ENCODE measurements at regions not wholly inside any gene's neighbourhood (a gene's known extent, or its start where the extent isn't known, plus 50 kb on each side); places are given as distances from the start of the nearest gene placed in this dataset.

GRCh38 chr3:69651765-69652164, 87.5 kb upstream of the MITF start:
- CTCF ChIA-PET = no interaction called here
- Histone ChIP-seq H3K9me3 (ENCODE audit: control insufficient read depth, insufficient read depth, low read length) (no peaks in the 10 kb centered on the region; the same call in 1 of the 2 replicates), H3K27me3 (ENCODE audit: control insufficient read depth, insufficient read depth, low read length) (no peaks in the 10 kb centered on the region), H3K27ac (ENCODE audit: low read depth, low read length) (no peak overlapping the region), H3K4me3 (ENCODE audit: low read depth, low read length) (no peak overlapping the region)
- TF ChIP-seq CTCF (IDR thresholded peaks at IDR 0.05; ENCODE audit: low read depth, low read length) = no peak
- no peak for DNase-seq (ENCODE audit: low read depth, low spot score)
- POLR2A ChIA-PET = no interaction called here

GRCh38 chr3:69650066-69650419, 89.2 kb upstream of the MITF start:
- Histone ChIP-seq H3K4me3 (ENCODE audit: low read depth, low read length) (no peak overlapping the region), H3K27ac (ENCODE audit: low read depth, low read length) (no peak overlapping the region), H3K9me3 (ENCODE audit: control insufficient read depth, insufficient read depth, low read length) (no peaks in the 10 kb centered on the region; the same call in 1 of the 2 replicates), H3K27me3 (ENCODE audit: control insufficient read depth, insufficient read depth, low read length) (no peaks in the 10 kb centered on the region)
- no peak for DNase-seq (ENCODE audit: low read depth, low spot score)
- ChIA-PET CTCF (interaction anchor here (0.6 kb wide), 2 partner anchors 143 to 565 kb away, joined by 6 read pairs; no protein-coding TSS in a partner anchor), POLR2A (no interaction called here)
- TF ChIP-seq CTCF (IDR thresholded peaks at IDR 0.05; ENCODE audit: low read depth, low read length) = no peak

- Histone ChIP-seq H3K4me3 (ENCODE audit: low read depth, low read length) (no peak overlapping the region), H3K27ac (ENCODE audit: low read depth, low read length) (no peak overlapping the region), H3K27me3 (ENCODE audit: control insufficient read depth, insufficient read depth, low read length) (no peaks in the 10 kb centered on the region), H3K9me3 (ENCODE audit: control insufficient read depth, insufficient read depth, low read length) (no peaks in the 10 kb centered on the region; the same call in 1 of the 2 replicates)
- DNase-seq (ENCODE audit: low read depth, low spot score) = no peak
- ChIA-PET POLR2A (no interaction called here), CTCF (interaction anchor here (0.6 kb wide), 2 partner anchors 143 to 565 kb away, joined by 6 read pairs; no protein-coding TSS in a partner anchor)
- no peak for TF ChIP-seq CTCF (IDR thresholded peaks at IDR 0.05; ENCODE audit: low read depth, low read length)
Measured at GRCh38 chr3:69649120-69650065, 89.9 kb upstream of the MITF start.

- CTCF ChIA-PET = no interaction called here
- POLR2A ChIA-PET = no interaction called here
- H3K27ac ChIP-seq (ENCODE audit: low read depth, low read length) = no peak overlapping the region
- H3K9me3 ChIP-seq (ENCODE audit: control insufficient read depth, insufficient read depth, low read length) = no peaks in the 10 kb centered on the region; the same call in 1 of the 2 replicates
- no peak for TF ChIP-seq CTCF (IDR thresholded peaks at IDR 0.05; ENCODE audit: low read depth, low read length)
- DNase-seq (ENCODE audit: low read depth, low spot score) = no peak
- no peak overlapping the region for H3K4me3 ChIP-seq (ENCODE audit: low read depth, low read length)
- no peaks in the 10 kb centered on the region for H3K27me3 ChIP-seq (ENCODE audit: control insufficient read depth, insufficient read depth, low read length)
Measured at GRCh38 chr3:69648126-69648525, 91.1 kb upstream of the MITF start.

GRCh38 chr3:69647511-69648110, 91.7 kb upstream of the MITF start:
- H3K4me3 ChIP-seq (ENCODE audit: low read depth, low read length) = no peak overlapping the region
- no peak overlapping the region for H3K27ac ChIP-seq (ENCODE audit: low read depth, low read length)
- CTCF ChIA-PET = no interaction called here
- no peak for TF ChIP-seq CTCF (IDR thresholded peaks at IDR 0.05; ENCODE audit: low read depth, low read length)
- no peaks in the 10 kb centered on the region; the same call in 1 of the 2 replicates for H3K9me3 ChIP-seq (ENCODE audit: control insufficient read depth, insufficient read depth, low read length)
- DNase-seq (ENCODE audit: low read depth, low spot score) = no peak
- H3K27me3 ChIP-seq (ENCODE audit: control insufficient read depth, insufficient read depth, low read length) = no peaks in the 10 kb centered on the region
- POLR2A ChIA-PET = no interaction called here

Measured in AG04450 (cell line).